ENCODE measurements at regions not wholly inside any gene's neighbourhood (a gene's known extent, or its start where the extent isn't known, plus 50 kb on each side); places are given as distances from the start of the nearest gene placed in this dataset.
"Not testable (repeated sequence)": the region's sequence is repeated elsewhere in the genome, so short reads cannot be mapped to it uniquely, and the experiment has no call there.

- Mint-ChIP-seq H3K9me3 (no peaks in the 10 kb centered on the region), H3K4me3 (no peak overlapping the region), H3K27me3 (ENCODE audit: low read depth) (peaks cover 6% of the 10 kb centered on the region), H3K27ac (ENCODE audit: unreplicated experiment) (no peak overlapping the region), H3K36me3 (ENCODE audit: low read depth) (no peaks in the 10 kb centered on the region), H3K4me1 (peaks cover 24% of the 10 kb centered on the region)
- DNase-seq (ENCODE audit: low read depth, low spot score): no peak
- TF ChIP-seq CTCF (conservative IDR thresholded peaks at IDR 0.05): no peak
Measured at GRCh38 chr2:237207646-237208045, 122.0 kb downstream of the COPS8 start.

- no peaks in the 10 kb centered on the region for H3K36me3 Mint-ChIP-seq (ENCODE audit: low read depth)
- no peak overlapping the region for H3K4me3 Mint-ChIP-seq
- DNase-seq (ENCODE audit: low read depth, low spot score): no peak
- H3K27ac Mint-ChIP-seq (ENCODE audit: unreplicated experiment): no peak overlapping the region
- peaks cover 6% of the 10 kb centered on the region for H3K27me3 Mint-ChIP-seq (ENCODE audit: low read depth)
- TF ChIP-seq CTCF (conservative IDR thresholded peaks at IDR 0.05): no peak
- no peaks in the 10 kb centered on the region for H3K9me3 Mint-ChIP-seq
- peaks cover 21% of the 10 kb centered on the region for H3K4me1 Mint-ChIP-seq
Measured at GRCh38 chr2:237208373-237209260, 122.9 kb downstream of the COPS8 start.

- no peak overlapping the region for H3K4me3 Mint-ChIP-seq
- no peak overlapping the region for H3K27ac Mint-ChIP-seq (ENCODE audit: unreplicated experiment)
- H3K9me3 Mint-ChIP-seq: no peaks in the 10 kb centered on the region
- H3K36me3 Mint-ChIP-seq (ENCODE audit: low read depth): no peaks in the 10 kb centered on the region
- peaks cover 15% of the 10 kb centered on the region for H3K4me1 Mint-ChIP-seq
- no peak for TF ChIP-seq CTCF (conservative IDR thresholded peaks at IDR 0.05)
- H3K27me3 Mint-ChIP-seq (ENCODE audit: low read depth): peaks cover 6% of the 10 kb centered on the region
- DNase-seq (ENCODE audit: low read depth, low spot score): no peak
Measured at GRCh38 chr2:237209885-237210284, 124.2 kb downstream of the COPS8 start.

GRCh38 chr2:237210297-237210696 lies 124.6 kb downstream of the COPS8 start:
- no peak for TF ChIP-seq CTCF (conservative IDR thresholded peaks at IDR 0.05)
- Mint-ChIP-seq H3K36me3 (ENCODE audit: low read depth) (no peaks in the 10 kb centered on the region), H3K27me3 (ENCODE audit: low read depth) (peaks cover 6% of the 10 kb centered on the region), H3K27ac (ENCODE audit: unreplicated experiment) (no peak overlapping the region), H3K4me1 (peaks cover 11% of the 10 kb centered on the region), H3K4me3 (no peak overlapping the region), H3K9me3 (no peaks in the 10 kb centered on the region)
- no peak for DNase-seq (ENCODE audit: low read depth, low spot score)

GRCh38 chr2:237210763-237211162 lies 125.1 kb downstream of the COPS8 start:
- DNase-seq (ENCODE audit: low read depth, low spot score): no peak
- Mint-ChIP-seq H3K27me3 (ENCODE audit: low read depth) (peaks cover 4% of the 10 kb centered on the region), H3K27ac (ENCODE audit: unreplicated experiment) (no peak overlapping the region), H3K9me3 (no peaks in the 10 kb centered on the region), H3K36me3 (ENCODE audit: low read depth) (no peaks in the 10 kb centered on the region), H3K4me1 (peaks cover 6% of the 10 kb centered on the region), H3K4me3 (no peak overlapping the region)
- no peak for TF ChIP-seq CTCF (conservative IDR thresholded peaks at IDR 0.05)

GRCh38 chr2:237212356-237213279 lies 126.9 kb downstream of the COPS8 start:
- not testable (repeated sequence) for H3K9me3 Mint-ChIP-seq; H3K4me1 Mint-ChIP-seq; H3K36me3 Mint-ChIP-seq (ENCODE audit: low read depth); H3K27me3 Mint-ChIP-seq (ENCODE audit: low read depth); H3K4me3 Mint-ChIP-seq; DNase-seq (ENCODE audit: low read depth, low spot score); H3K27ac Mint-ChIP-seq (ENCODE audit: unreplicated experiment)

Data from neural crest cell (in vitro differentiated cells).